ENCODE measurements at regions not wholly inside any gene's neighbourhood (a gene's known extent, or its start where the extent isn't known, plus 50 kb on each side); places are given as distances from the start of the nearest gene placed in this dataset.

GRCh38 chrX:131894995-131895394 lies 128.1 kb upstream of the STK26 start:
- no peak for TF ChIP-seq CTCF (IDR thresholded peaks at IDR 0.05)
- TF ChIP-seq POLR2A (IDR thresholded peaks at IDR 0.05) = no peak

Measured in breast epithelium (tissue), 3 donors.